ENCODE measurements at regions not wholly inside any gene's neighbourhood (a gene's known extent, or its start where the extent isn't known, plus 50 kb on each side); places are given as distances from the start of the nearest gene placed in this dataset.
"Not testable (repeated sequence)": the region's sequence is repeated elsewhere in the genome, so short reads cannot be mapped to it uniquely, and the experiment has no call there.

- DNase-seq = no peak
These were observed 220.0 kb upstream of the SGCG start for GRCh38 chr13:22960827-22961226.

- DNase-seq = not testable (repeated sequence)
These were observed 219.4 kb upstream of the SGCG start for GRCh38 chr13:22961342-22961741.

- DNase-seq = no peak
These were observed 218.8 kb upstream of the SGCG start for GRCh38 chr13:22961835-22962537.

- DNase-seq = not testable (repeated sequence)
These were observed 217.3 kb upstream of the SGCG start for GRCh38 chr13:22963384-22964053.

GRCh38 chr13:22964245-22964966 is 216.4 kb upstream of the SGCG start:
- no peak for DNase-seq

GRCh38 chr13:22965011-22965857 is 215.5 kb upstream of the SGCG start:
- not testable (repeated sequence) for DNase-seq

GRCh38 chr13:22965858-22966239 is 214.9 kb upstream of the SGCG start:
- DNase-seq = not testable (repeated sequence)

GRCh38 chr13:22966753-22967152 is 214.0 kb upstream of the SGCG start:
- DNase-seq = not testable (repeated sequence)

GRCh38 chr13:22967669-22968068 is 213.1 kb upstream of the SGCG start:
- no peak for DNase-seq

GRCh38 chr13:22979952-22980351 is 200.8 kb upstream of the SGCG start:
- no peak for DNase-seq

- DNase-seq = no peak
These were observed 199.8 kb upstream of the SGCG start for GRCh38 chr13:22980936-22981335.

- no peak for DNase-seq
These were observed 187.6 kb upstream of the SGCG start for GRCh38 chr13:22993148-22993547.

- no peak for DNase-seq
These were observed 177.3 kb upstream of the SGCG start for GRCh38 chr13:23003446-23003845.

GRCh38 chr13:23007426-23007825 is 173.4 kb upstream of the SGCG start:
- DNase-seq = no peak

- DNase-seq = no peak
These were observed 162.6 kb upstream of the SGCG start for GRCh38 chr13:23018143-23018542.

- DNase-seq = no peak
These were observed 160.4 kb upstream of the SGCG start for GRCh38 chr13:23020246-23020843.

GRCh38 chr13:23021906-23022305 is 158.9 kb upstream of the SGCG start:
- DNase-seq = no peak

GRCh38 chr13:23022704-23023103 is 158.1 kb upstream of the SGCG start:
- no peak for DNase-seq

- no peak for DNase-seq
These were observed 154.7 kb upstream of the SGCG start for GRCh38 chr13:23025864-23026608.

- DNase-seq = no peak
These were observed 141.4 kb upstream of the SGCG start for GRCh38 chr13:23039266-23039935.

GRCh38 chr13:23042181-23042580 is 138.6 kb upstream of the SGCG start:
- no peak for DNase-seq
